ENCODE measurements at regions not wholly inside any gene's neighbourhood (a gene's known extent, or its start where the extent isn't known, plus 50 kb on each side); places are given as distances from the start of the nearest gene placed in this dataset.

DNA sequence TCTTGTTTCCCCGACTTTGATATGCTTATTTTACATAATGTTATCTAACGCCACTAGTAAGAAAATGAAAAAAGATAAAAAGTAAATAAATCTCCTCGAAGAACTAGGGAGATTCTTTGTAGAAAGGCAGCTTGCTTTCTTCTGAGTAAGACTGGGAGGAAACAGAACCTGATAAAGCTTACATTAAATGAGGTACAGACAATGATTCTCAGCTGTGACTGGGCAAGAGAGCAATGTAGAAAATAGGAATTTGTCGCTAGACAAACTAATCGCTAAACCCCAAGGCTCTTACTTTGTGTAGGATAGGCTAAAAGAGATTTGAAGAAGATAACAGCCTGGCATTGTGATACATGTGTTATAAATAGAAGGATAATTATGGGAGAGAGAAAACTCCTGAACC is 919.0 kb upstream of the ALCAM start:
- no peak for DNase-seq (ENCODE audit: low read depth, low spot score)

DNA sequence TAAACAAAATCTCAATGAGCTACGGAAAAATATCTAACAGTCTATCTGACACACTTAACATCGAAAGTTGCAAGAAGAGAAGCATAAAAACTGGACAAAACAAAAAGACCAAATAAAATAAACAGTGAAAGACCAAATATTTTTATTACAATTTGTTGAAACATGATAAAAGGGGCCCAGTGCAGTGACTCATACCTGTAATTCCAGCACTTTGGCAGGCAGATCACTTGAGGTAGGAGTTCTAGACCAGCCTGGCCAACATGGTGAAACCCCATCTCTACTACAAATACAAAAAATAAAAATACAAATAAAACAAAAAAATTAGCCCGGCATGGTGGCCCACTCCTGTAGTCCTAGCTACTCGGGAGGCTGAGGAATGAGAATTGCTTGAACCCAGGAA is 914.0 kb upstream of the ALCAM start:
- no peak for DNase-seq (ENCODE audit: low read depth, low spot score)

DNA sequence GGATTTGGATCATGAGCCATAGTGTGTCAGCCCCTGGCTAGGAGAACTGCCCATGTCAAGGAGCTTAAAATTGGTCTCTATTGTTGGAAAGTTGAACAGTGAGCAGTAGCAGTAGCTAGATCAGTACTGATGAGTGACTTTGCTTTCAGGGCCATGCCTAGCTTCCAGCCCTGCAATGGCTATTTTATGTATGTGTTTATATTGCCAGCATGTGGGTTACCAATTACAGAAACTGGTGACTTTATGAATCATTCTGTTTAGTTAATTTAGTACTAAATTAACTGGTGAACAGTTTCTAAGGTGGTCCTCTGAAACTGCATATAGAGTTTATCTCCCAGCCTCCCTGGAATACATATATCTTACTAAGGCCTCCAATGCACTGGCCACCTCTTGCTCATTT is 908.1 kb upstream of the ALCAM start:
- DNase-seq (ENCODE audit: low read depth, low spot score), result no peak

DNA sequence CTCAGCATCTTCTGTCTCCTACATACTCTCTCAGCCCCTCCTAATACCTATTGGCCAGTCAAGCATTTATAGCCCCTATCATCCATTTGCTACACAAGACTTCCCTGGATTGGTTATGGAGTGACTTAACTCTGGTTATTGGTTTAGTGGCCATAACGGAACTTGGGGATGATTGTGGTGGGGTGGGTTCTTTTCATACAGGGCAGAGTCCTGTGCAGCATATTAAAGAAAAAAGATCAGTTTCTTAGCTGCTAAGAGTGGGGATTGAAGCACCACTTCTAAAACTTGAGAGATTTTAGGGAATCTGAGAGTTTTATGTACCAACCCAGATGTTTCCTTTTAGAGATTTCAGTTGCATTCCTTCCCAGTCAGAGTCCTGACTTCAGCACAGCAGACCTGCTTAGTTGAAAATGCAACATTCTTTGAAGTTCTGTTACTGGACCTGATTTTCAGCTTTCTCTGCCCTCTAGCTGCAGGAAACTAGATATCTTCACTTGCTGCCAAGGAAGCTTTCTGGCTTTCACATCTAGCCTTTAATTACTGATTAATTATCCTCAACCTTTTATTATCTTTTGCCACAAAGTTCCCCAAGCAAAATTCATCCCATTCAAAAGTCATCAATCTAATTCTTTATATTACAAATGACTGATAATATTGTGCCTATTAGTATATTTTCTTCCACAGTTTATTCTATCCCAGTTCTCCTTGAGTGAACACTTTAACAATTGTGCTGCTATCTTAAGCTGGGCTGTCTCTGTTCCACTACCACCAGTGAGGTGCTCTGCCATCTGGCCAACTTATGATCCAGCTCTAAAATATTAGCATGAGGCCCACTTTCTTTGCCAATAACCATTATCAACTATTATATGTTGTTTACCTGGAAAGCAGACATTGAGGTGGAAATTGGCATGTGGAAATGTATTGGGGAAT is 906.0 kb upstream of the ALCAM start:
- DNase-seq (ENCODE audit: low read depth, low spot score), result no peak

DNA sequence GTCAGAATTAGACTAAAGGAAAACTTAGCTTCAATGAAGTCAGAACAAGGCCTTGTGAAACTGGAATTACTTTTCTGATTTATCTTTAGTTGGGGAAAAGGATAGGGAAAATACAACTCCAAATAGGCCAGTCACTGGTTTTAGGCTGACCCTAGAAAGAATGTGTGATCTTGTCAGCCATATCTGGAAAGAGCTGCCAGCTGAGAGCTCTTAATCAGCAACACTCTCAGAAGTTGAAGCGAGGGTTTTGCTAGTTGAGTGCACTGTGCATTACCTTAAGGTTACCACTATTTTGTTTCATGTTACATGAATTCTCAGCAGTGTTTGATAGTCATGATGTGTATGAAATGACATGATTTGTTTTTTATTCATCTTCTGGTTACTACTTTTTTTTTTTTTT is 905.3 kb upstream of the ALCAM start:
- no peak for DNase-seq (ENCODE audit: low read depth, low spot score)

DNA sequence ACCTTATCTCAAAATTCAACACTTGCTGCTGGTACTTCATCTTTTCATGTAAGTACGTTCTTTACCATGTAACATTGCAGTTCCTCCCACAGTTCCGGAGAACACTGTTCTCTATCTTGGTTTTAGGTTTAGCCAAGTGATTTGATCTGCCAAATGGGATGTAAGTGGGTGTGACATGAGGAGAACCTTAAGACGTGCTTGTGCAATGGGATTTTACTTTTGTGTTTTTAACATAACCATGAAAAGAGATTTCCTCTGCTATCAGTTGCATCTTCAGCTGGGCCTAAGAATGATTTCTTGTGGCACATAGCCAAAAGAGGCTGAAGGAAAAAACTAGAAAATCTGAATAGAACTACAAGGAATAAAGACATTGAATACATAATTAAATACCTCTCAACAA is 894.5 kb upstream of the ALCAM start:
- no peak for DNase-seq (ENCODE audit: low read depth, low spot score)

DNA sequence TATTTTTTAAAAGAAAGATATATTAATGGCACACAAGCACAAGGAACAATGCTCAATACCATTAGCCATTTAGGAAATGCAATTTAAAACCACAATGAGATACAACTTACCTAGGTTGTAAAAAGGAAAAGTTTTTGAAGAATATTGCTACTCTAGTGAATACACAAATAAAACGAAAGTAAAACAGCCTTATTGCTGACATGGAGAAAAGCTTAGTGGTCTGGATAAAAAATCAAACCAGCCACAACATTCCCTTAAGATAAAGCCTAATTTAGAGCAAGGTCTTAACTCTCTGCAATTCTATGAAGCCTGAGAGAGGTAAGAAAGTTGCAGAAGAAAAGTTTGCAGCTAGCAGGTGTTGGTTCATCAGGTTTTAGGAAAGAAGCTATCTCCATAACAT is 892.7 kb upstream of the ALCAM start:
- DNase-seq (ENCODE audit: low read depth, low spot score), result no peak

DNA sequence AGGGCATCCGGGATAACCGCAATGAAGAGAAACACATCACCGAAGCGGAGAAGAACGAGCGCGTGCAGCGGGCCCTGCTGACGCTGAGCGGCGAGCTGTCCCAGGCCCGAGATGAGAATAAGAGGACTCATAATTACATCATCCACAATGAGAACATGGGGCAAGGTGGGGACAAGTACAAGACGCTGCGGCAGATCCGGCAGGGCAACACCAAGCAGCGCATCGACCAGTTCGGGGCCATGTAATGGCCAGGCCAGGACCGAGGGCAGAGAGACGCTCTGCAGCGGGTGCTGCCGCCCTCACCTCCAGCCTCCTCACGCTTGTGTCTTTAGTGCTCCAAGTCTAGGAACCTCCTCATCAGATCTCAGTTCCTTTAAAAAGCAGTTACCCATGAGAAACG is 863.7 kb upstream of the ALCAM start:
- DNase-seq (ENCODE audit: low read depth, low spot score), result no peak

DNA sequence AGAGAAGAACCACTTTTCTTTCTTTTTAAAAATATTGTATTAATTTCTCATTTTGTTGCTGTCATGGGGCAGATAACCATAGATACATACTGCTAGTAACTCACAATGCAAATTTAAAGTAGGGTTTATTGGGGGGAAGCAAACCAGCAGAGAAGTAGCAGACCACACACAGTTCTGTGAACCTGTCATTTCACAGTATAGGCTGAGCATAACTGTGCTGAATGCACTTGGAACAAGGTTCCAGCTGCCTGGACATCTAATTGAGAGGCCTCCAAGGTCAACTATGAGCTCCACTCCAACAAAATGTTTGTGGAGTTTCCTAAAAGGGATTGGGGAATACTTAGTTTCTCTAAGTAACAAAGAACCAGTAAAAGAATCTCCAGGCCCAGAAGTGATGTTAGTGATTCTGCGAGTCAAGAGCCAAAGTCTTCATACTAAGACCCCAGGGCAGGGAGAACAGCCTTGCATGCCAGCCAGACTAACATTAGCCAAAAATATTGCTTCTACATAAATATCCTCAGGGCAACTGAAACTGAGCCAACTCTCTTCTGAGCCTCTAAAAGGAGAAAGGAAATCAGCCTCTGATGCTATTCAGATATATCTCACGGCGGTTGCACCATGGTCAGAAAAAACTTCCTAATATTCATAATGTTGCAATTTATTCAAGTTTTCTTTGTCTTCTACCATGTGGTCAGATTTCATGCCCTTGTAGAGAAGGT is 856.4 kb upstream of the ALCAM start:
- DNase-seq (ENCODE audit: low read depth, low spot score), result no peak

DNA sequence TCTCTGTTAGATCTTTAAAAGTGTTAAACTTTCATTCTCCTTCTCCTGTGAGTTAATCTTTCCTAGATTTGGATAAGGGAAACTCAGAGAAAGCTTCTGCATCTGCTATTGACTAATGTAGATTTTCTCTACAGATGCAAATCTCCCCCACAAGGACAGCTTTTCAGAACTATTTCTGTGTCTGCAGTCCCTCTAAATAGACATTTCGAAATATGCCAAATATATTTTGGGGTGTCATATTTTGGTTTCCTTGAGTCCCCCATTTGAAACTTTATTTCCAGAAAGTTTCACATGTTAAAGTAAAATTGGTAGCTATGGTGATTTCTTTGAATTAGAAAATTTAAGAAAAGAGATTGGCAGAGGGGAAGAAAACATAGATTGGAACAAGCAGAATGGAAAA is 852.3 kb upstream of the ALCAM start:
- DNase-seq (ENCODE audit: low read depth, low spot score), result no peak

DNA sequence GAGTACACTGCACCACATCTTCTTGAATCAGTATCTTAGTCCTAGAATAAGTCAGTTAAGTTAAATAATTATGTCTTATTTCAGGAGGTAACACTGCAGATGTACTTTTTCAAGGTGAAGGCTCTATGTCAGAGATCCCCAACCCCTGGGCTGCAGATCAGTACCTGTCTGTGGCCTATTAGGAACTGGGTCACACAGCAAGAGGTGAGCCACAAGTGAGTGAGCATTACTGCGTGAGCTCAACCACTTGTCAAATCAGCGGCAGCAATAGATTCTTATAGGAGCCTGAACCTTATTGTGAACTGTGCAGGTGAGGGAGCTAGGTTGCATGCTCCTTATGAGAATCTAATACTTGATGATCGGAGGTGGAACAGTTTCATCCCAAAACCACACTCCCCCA is 851.9 kb upstream of the ALCAM start:
- no peak for DNase-seq (ENCODE audit: low read depth, low spot score)

DNA sequence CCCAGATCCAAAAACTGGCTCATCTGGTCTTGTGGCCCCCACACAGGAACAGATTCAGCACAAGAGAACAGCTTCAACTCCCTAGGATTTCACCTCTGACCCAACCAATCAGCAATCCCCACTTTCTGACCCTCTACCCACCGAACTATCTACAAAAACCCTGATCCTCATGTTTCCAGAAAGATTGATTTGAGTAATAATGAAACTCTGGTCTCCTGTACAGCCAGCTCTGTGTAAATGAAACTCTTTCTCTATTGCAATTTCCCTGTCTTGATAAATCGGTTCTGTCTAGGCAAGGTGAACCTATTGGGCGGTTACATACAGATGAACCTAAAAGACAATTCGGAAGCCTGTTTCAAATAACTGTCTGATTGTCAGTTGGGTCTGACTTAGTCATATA is 847.6 kb upstream of the ALCAM start:
- DNase-seq (ENCODE audit: low read depth, low spot score), result no peak

DNA sequence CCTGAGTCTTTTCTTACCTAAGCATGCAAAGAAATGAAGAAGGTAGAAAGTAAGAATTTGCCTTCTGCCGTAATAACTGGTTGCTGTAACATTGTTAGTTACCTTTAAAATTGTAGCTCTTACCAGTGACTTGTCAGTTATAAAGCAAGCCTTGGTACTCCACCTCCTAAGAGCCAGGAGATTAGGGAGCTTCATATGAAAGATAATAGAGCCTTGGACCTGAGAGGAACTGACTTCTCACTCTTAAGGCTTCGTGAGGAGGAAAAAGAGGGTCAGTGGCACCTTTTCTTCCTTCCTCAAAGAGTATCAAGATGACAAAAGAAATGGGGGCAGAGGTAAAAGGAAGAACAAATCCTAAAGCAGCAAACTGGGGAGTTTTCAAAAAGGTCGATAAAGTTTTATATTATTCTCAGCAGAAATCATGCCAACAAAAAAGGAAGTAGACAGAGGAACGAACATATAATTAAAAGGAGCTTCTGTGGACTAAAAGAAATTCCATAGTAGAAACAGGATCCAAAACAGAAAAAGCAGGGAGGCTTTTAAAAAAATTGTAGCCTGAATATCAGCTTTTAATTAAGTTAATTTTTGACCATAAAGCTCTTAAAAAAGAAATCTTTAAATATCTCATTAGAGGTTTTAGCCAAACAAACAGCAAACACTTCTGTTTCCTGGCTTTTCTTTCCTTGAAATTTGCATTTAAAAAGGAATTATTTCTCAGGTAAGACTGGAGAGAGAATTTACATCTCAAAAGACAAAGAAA is 847.1 kb upstream of the ALCAM start:
- DNase-seq (ENCODE audit: low read depth, low spot score), result no peak

DNA sequence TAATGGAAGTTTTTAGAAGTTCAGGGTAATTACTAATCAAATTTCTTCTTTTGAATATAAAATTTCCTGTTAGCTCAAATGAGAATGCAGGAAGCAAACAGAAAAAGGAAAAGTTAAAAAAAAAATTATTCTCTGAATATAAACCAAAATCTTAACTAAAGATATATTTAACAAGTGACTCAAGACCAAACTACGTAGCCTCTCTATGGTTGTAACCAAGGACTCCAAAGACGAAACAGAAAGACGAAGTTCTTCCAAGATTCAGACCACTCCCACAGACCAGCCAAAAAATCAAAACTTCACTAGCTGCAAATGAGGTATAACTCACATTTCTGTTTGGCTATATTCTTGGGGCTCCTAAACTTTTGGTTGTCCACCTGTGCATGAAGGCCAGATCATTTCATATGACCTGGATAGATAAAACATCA is 846.5 kb upstream of the ALCAM start:
- DNase-seq (ENCODE audit: low read depth, low spot score), result no peak

DNA sequence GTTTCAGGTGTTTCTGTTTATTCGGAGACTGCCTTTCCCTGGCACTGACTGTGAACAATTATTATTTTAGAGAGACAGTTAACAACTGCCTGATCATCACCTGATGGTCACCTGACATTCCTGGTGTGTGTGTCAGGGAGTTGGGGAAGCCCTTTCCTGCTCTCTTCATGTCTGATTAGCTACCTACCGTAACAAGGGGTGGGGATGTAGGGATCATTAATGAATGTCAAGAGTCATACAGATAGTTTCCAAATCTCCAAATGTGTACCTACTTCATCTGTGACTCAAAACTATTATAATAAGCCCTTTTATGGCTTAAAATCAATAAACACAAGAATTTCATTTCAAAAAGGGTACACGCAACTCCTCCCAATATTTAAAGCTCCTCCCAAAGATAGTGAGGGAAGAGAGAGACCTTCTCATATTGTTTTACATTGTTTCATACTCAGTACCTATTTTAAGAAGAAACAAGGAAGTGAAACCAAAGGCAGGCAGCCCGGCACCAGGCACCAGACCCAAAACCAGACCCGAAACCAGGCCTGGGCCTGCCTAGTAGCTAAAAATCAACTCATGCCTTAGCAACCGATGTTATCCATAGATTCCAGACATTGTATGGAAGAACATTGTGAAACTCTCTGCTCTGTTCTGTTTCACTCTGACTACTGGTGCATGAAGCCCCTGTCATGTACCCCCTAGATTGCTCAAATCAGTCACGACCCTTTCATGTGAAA is 844.9 kb upstream of the ALCAM start:
- DNase-seq (ENCODE audit: low read depth, low spot score), result no peak

DNA sequence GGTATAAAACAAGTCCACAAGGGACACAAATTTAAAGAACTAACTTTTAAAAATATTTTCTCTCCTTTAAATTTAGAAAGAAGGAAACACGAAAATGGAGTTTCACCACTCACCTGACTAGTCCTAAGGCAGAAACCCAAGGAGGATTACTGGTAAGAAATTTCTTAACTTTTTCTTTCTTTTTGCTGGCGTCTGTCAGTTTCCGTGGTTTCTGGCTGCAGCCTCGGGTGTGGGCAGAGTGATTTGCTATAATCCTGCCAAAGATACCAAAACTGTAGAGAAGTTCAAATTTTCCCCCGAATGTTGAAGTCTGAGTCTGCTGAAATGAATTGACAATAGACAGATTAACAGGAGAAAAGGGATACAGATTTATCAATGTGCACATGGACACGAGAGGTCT is 843.6 kb upstream of the ALCAM start:
- DNase-seq (ENCODE audit: low read depth, low spot score), result no peak

DNA sequence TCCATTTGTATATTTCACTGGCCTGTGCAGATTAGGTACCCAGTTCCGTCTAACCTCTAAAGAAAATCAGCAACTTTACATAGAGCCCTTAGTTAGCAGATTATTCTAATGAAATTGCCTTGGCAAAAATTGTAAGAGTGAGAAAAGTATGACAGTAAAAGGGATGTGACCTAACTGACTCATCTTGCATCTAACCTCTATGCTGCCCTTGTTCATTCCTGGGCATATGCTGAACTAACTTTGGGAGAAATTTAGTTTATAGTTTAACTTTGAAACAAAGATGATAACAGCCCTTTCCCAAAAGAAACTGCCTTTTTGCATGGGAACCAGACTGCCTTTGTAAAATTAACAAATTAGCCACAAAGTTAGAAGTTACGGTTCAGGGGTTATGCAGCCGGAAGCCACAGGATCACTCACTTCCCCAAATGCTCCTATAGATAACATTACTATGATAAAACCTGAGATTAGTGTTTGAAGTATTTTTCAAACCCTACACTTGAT is 839.8 kb upstream of the ALCAM start:
- no peak for DNase-seq (ENCODE audit: low read depth, low spot score)

DNA sequence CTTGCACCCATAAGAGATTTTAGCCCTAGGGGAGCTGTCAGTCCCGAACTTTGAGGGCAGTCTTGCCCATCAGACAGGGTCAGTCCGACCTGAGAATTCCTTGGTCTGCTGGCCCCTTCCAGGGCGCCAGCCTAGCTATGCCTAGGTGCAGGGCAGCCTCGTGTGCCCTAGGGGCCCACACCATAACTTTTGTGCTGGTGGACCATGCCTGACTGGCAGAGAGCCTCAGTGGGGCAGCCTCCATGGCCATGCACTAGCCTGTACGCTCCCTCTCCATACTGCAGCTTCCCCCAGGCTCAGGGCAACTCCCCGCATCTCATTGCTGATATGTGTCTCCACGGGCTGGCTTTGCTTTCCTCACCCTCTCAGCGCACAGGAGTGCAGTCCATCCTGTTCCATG is 835.8 kb upstream of the ALCAM start:
- DNase-seq (ENCODE audit: low read depth, low spot score), result no peak

DNA sequence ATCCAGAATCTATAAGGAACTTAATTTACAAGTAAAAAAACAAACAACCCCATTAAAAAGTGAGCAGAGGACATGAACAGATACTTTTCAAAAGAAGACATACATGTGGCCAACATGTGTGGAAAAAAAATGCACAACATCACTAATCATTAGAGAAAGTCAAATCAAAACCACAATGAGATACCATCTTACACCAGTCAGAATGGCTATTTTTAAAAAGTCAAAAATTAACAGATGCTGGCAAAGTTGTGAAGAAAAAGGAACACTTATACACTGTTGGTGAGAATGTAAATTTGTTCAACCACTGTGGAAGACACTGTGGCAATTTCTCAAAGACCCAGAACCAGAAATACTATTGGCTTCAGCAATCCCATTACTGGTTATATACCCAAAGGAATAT is 830.0 kb upstream of the ALCAM start:
- DNase-seq (ENCODE audit: low read depth, low spot score), result no peak

DNA sequence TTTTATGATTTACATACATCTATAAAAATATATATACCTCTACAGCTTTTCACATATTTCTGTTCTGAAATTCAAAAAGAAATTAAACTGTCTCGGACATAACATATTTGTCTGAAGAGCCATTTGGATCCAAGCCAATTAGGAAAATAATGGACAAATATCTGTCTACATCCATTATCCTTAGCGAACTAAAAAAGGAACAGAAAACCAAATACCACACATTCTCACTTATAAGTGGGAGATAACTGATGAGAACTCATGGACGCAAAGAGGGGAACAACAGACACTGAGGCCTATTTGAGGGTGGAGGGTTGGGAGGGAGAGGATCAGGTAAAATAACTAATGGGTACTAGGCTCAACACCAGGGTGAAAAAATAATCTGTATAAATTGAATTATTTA is 829.4 kb upstream of the ALCAM start:
- DNase-seq (ENCODE audit: low read depth, low spot score), result no peak

DNA sequence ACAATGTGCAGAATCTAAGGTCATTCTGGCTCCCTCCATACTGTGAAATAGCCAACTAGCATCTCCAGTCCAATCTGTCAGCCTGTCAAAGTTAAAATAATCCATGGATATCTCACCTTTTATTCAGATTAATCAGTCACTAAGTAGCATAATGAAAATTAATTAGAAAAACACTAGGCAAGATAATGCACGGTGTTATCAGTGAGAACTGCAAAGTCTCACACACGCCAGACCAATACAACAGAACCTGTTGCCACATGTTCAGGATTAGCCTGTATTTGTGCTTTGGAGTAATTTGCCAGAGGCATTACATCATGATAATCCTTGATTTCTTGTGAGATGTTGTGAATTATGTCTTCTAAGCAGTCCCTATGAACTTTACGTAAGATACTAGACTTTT is 820.4 kb upstream of the ALCAM start:
- no peak for DNase-seq (ENCODE audit: low read depth, low spot score)

Measured in pulmonary artery endothelial cell (primary cell).